Fibroblast of the aortic adventitia (primary cell): ENCODE measurements at regions not wholly inside any gene's neighbourhood (a gene's known extent, or its start where the extent isn't known, plus 50 kb on each side); places are given as distances from the start of the nearest gene placed in this dataset.
"Not testable (repeated sequence)": the region's sequence is repeated elsewhere in the genome, so short reads cannot be mapped to it uniquely, and the experiment has no call there.

Experiments used
- DNase-seq: peaks from one replicate; pipeline ENCODE4 v3.0.0-alpha.2; 2010; ENCODE audit warnings: low read depth
- H3K4me3 ChIP-seq: 2 replicates; pipeline ENCODE4 v1.5.1; 2011; ENCODE audit warnings: low read depth, mild to moderate bottlenecking, control low read depth, low read length, moderate library complexity
- TF ChIP-seq, protein P1 (sequence below): IDR thresholded peaks from 2 replicates; pipeline ENCODE4 v1.5.1; 2011; ENCODE audit warnings: mild to moderate bottlenecking, low read length, control low read depth, inconsistent platforms; ENCODE audit not compliant: insufficient read depth

DNA sequence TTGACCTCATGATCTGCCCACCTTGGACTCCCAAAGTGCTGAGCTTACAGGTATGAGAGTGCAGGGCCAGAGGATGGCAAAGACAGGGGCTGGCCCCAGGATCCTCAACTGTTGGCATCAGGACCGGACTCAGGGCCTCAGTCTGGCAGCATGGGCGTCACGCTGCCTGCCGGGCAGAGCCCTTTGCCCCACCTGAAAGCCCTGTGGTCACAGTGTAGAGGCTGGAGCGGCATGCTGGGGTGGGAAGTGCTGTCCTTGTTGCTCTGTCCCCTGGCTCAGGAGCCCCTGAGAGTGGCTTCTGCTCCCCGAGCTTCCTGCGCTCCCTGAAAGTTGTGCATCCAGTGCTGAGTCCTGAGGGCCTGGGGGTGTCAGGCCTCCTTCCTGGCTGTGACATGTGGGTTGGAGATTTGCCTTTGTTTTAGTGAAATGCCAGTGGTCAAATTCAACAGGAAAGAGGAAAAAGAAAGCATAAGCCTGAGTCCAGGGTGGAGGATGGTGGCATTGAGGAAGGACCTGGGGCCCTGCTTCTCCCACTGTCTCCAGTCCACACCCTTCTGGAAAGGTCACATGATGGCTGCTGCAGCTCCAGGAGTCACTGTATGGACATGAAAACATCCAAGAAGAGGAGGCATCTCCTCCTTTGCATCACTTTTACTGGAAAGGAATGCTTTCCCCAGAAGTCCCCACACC, 147.2 kb downstream of the OR4M2 start:
- H3K4me3 ChIP-seq: no peak overlapping the region
- TF ChIP-seq, protein P1, sequence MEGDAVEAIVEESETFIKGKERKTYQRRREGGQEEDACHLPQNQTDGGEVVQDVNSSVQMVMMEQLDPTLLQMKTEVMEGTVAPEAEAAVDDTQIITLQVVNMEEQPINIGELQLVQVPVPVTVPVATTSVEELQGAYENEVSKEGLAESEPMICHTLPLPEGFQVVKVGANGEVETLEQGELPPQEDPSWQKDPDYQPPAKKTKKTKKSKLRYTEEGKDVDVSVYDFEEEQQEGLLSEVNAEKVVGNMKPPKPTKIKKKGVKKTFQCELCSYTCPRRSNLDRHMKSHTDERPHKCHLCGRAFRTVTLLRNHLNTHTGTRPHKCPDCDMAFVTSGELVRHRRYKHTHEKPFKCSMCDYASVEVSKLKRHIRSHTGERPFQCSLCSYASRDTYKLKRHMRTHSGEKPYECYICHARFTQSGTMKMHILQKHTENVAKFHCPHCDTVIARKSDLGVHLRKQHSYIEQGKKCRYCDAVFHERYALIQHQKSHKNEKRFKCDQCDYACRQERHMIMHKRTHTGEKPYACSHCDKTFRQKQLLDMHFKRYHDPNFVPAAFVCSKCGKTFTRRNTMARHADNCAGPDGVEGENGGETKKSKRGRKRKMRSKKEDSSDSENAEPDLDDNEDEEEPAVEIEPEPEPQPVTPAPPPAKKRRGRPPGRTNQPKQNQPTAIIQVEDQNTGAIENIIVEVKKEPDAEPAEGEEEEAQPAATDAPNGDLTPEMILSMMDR: no peak
- no peak for DNase-seq

DNA sequence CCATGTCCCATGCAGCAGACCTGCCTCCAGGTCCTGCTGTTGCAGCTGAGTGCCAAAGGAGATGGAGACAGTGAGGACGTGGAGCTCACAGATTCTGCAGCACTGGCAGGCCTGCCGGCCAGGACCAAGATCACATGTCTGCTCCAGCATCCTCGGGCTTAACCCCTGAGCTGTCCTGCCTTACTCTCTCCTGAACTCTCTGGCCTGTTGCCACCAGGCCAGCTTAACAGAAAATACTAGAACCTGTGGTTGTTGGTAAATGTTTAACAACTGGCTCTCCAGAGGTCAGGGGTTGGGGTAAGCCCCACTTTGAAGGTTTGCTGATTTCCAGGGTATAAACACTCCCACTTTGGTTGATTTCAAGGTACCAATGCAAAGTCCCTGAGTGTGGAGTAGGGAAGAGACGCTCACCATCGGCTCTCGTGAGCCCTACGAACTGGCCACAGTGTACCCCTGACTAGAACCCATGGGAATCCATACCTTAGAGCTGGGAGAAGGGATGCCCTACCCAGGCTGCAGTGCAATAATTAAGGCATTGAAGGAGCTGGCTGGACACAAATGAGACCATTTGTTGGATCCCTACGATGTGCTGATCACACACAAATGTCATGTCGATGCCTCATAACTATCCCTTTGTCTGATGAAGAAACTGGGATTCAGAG, 147.9 kb downstream of the OR4M2 start:
- TF ChIP-seq, protein P1: no peak
- no peak for DNase-seq
- no peak overlapping the region for H3K4me3 ChIP-seq

DNA sequence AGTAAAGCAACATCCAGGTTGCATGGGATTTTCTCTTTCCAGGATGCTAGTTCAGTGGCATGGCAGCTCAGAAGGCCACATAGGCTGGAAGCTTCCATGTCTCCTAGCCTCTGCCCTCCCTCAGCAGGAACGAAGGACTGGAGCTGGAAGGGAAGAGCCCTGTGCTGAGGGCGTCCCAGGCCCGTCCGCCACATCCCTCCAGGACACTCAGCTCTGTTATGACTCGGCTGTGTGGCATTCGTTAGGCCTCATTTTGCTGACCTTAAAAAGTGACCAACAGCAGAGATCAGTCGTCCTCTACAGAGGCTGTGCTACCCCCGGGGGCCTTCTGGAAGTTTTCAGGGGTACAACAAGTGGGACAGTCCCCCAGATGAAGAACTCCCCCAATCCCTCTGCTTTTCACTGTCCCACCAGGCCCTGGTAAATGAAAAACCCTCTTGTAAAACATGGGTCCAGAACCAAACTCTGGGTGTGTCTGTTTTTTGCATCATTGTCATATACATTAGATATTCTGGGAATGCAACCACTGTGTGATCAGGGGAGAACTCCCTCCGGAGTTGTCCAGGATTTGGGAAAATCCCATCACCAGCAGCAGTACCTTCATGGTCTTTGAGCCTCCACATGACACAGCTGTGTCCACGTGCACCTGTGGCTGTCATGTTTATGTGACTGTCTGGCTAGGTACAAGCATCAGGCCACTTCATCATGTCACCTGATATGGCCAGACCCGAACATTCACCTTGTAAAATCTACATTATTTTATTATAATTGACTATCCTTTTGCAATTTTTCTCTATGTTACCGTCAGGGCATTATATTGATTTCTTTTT, 149.9 kb downstream of the OR4M2 start:
- TF ChIP-seq, protein P1: no peak
- no peak for DNase-seq
- H3K4me3 ChIP-seq: no peak overlapping the region

DNA sequence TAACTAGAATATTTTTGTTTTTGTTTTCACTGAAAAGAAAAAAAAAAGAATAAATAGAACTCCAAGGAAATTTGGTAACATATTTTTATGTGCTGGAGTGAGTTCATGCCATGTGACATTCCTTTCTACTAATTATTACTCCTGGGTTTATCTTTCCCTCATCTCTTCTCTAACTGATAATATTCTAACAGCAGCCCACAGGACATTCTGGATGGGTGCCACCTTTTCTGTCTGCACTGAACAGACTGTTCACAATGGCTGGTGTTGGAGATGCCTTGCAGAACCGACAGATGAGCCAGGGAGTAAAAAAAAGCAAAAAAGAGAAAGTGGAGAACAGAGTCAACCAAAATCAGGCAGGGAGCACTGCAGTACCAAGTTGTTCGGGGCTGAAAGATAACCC, 151.3 kb downstream of the OR4M2 start:
- no peak for DNase-seq
- TF ChIP-seq, protein P1: no peak
- H3K4me3 ChIP-seq: no peak overlapping the region

DNA sequence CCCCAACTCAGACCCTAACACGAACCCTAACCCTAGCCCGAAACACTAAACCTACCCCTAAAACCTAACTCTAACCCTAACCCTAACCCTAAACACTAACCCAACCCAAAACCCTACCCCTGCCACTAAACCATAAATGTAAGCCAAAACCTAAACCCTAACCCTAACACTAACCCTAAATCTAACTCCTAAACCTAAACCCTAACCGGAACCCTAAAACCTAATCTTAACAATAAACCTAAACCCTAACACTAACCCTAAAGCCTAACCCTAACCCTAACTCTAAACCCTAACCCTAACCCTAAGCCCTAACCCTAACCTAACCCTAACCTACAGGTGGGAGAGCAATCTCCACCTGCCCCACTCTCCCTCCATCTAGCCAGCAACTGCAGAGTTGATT, 152.3 kb downstream of the OR4M2 start:
- TF ChIP-seq, protein P1: no peak
- H3K4me3 ChIP-seq: no peak overlapping the region
- no peak for DNase-seq

DNA sequence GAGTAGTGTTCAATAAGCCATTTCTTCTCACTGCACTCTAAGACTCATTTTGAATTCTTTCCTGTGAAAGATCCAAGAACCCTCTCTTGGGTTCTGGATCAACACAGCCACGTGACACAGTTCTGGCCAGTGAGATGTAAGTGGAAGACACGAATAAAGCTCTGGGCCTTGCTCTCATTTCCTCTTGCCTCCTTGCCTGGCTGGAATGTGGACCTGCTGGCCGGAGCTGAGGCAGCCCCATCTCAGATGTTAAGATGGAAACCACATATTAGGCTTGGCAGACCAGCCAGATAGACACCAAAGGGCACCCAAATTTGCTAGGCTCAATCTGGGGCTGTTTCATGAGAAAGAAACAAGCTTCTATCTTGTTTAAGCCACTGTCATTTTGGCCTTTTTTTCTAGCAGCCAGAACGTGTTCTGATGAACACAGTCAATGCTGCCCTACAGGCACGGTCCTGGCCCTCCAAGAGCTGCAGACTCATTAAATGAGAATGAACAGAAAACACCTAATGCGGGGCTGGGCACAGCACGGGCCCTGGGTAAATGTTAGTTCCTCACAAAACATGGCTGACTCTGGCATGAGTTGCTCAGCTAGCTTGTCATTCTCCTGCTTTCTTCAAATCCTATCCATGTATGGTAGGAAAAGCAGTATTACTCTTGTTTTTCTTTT, 155.1 kb downstream of the OR4M2 start:
- H3K4me3 ChIP-seq, DNase-seq: not testable (repeated sequence)

DNA sequence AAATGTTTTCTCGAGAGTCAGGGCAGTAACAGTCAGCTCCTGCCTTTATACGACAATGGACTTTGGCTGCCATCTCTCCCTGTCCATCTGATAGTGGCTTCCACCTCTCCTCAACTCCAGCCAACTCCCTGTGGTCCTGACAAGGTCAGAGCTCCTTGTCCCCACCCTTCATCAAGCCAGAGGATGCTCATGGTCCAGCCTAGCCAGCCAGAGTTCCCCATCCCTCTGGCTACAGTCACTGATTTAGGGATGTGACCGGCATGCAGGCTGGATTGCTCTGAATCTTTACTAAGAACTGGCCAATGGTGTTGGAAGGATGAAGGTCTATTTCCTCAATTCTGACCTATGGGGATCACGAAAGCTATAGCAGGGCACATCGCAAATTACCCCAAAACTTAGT, 156.1 kb downstream of the OR4M2 start:
- TF ChIP-seq, protein P1: no peak
- no peak for DNase-seq
- H3K4me3 ChIP-seq: no peak overlapping the region
